HG02840 (cell line): ENCODE measurements at regions not wholly inside any gene's neighbourhood (a gene's known extent, or its start where the extent isn't known, plus 50 kb on each side); places are given as distances from the start of the nearest gene placed in this dataset.
A peak's percentile ranks its signal among the peaks of the same experiment; 100 is the strongest.
"Not testable (repeated sequence)": the region's sequence is repeated elsewhere in the genome, so short reads cannot be mapped to it uniquely, and the experiment has no call there.

Experiments used
- ATAC-seq: cut with Tn5 transposase; IDR thresholded peaks from one replicate; pipeline ENCODE4 v1.9.1; 2021; ENCODE audit warnings: mild to moderate bottlenecking, moderate library complexity, moderate number of reproducible peaks; ENCODE audit not compliant: unreplicated experiment, low FRiP score

GRCh38 chr1:176396604-176397395, 66.2 kb upstream of the PAPPA2 start:
- ATAC-seq = not testable (repeated sequence)

- no peak for ATAC-seq
Observed at GRCh38 chr1:176391621-176392020, 71.4 kb upstream of the PAPPA2 start.

- ATAC-seq = no peak
Observed at GRCh38 chr1:176384841-176385240, 78.1 kb upstream of the PAPPA2 start.

GRCh38 chr1:176382163-176382562, 80.8 kb upstream of the PAPPA2 start:
- ATAC-seq = no peak

GRCh38 chr1:176379626-176380339, 83.2 kb upstream of the PAPPA2 start:
- ATAC-seq = no peak

GRCh38 chr1:176374967-176375569, 87.9 kb upstream of the PAPPA2 start:
- peak; percentile 63 for ATAC-seq

GRCh38 chr1:176364236-176364905, 98.6 kb upstream of the PAPPA2 start:
- no peak for ATAC-seq

- ATAC-seq = not testable (repeated sequence)
Observed at GRCh38 chr1:176349135-176349715, 113.8 kb upstream of the PAPPA2 start.

GRCh38 chr1:176341656-176342055, 121.3 kb upstream of the PAPPA2 start:
- no peak for ATAC-seq

GRCh38 chr1:176338877-176339276, 124.1 kb upstream of the PAPPA2 start:
- ATAC-seq = no peak

- ATAC-seq = no peak
Observed at GRCh38 chr1:176330782-176331181, 123.7 kb upstream of the COP1 start.

- ATAC-seq = no peak
Observed at GRCh38 chr1:176325664-176326063, 118.6 kb upstream of the COP1 start.

- ATAC-seq = no peak
Observed at GRCh38 chr1:176323472-176323871, 116.4 kb upstream of the COP1 start.

GRCh38 chr1:176315519-176316220, 108.6 kb upstream of the COP1 start:
- no peak for ATAC-seq

- ATAC-seq = not testable (repeated sequence)
Observed at GRCh38 chr1:176296602-176297001, 89.5 kb upstream of the COP1 start.

- no peak for ATAC-seq
Observed at GRCh38 chr1:176285996-176286395, 78.9 kb upstream of the COP1 start.

- ATAC-seq = no peak
Observed at GRCh38 chr1:176271572-176271971, 64.5 kb upstream of the COP1 start.
